SH-SY5Y (cell line): ENCODE measurements at regions not wholly inside any gene's neighbourhood (a gene's known extent, or its start where the extent isn't known, plus 50 kb on each side); places are given as distances from the start of the nearest gene placed in this dataset.

Experiments used
- GATA2 ChIP-seq: IDR thresholded peaks from 2 replicates; pipeline ENCODE4 v1.6.1; 2011; ENCODE audit warnings: mild to moderate bottlenecking, low read depth, low read length
- GATA3 ChIP-seq: IDR thresholded peaks from 2 replicates; pipeline ENCODE4 v1.6.1; 2011; ENCODE audit warnings: low read depth, mild to moderate bottlenecking, low read length, moderate library complexity

DNA sequence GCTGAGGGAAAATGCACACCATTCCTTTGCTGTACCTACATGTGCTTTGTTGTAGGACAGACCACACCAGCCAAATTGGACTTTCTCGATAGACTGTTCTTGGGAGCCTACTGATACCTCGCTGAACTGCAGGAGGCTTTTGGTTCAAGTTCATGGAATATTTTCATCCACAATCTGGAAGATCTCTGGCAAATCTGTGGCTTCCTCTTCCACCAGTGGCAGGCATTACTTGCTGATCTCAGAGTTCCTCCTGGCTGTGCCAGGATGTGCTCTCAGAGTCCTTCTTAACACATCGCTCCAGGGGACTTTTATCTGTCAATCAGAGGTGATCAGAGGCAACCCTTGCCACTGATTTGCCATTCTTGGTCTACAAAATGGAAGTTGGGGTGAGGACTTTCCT is 87.7 kb downstream of the PTGR3 start:
- TF ChIP-seq GATA2, result 0 out of 2 replicates have a peak, but pooled peaks have one; percentile 13
- TF ChIP-seq GATA3, result no peak
